HG02885 (cell line): ENCODE measurements at regions not wholly inside any gene's neighbourhood (a gene's known extent, or its start where the extent isn't known, plus 50 kb on each side); places are given as distances from the start of the nearest gene placed in this dataset.

Experiments used
- ATAC-seq: cut with Tn5 transposase; IDR thresholded peaks from one replicate; pipeline ENCODE4 v1.9.1; 2021; ENCODE audit warnings: mild to moderate bottlenecking; ENCODE audit not compliant: unreplicated experiment, poor library complexity

GRCh38 chr3:34973586-34973985, 665.7 kb upstream of the ARPP21 start:
- no peak for ATAC-seq

GRCh38 chr3:34983631-34984030, 655.7 kb upstream of the ARPP21 start:
- no peak for ATAC-seq

- no peak for ATAC-seq
These were observed 651.0 kb upstream of the ARPP21 start for GRCh38 chr3:34988296-34988695.

GRCh38 chr3:34995796-34996430, 643.4 kb upstream of the ARPP21 start:
- no peak for ATAC-seq

GRCh38 chr3:34998902-34999301, 640.4 kb upstream of the ARPP21 start:
- no peak for ATAC-seq

- no peak for ATAC-seq
These were observed 627.1 kb upstream of the ARPP21 start for GRCh38 chr3:35012214-35012613.

- ATAC-seq: no peak
These were observed 611.2 kb upstream of the ARPP21 start for GRCh38 chr3:35028157-35028556.

- ATAC-seq: no peak
These were observed 596.9 kb upstream of the ARPP21 start for GRCh38 chr3:35042210-35042991.

GRCh38 chr3:35043040-35043439, 596.3 kb upstream of the ARPP21 start:
- ATAC-seq: no peak

- ATAC-seq: no peak
These were observed 595.1 kb upstream of the ARPP21 start for GRCh38 chr3:35044190-35044589.

- ATAC-seq: no peak
These were observed 594.2 kb upstream of the ARPP21 start for GRCh38 chr3:35045118-35045517.

- ATAC-seq: no peak
These were observed 574.6 kb upstream of the ARPP21 start for GRCh38 chr3:35064761-35065160.

- no peak for ATAC-seq
These were observed 573.4 kb upstream of the ARPP21 start for GRCh38 chr3:35065891-35066290.

GRCh38 chr3:35067750-35068149, 571.6 kb upstream of the ARPP21 start:
- ATAC-seq: no peak

GRCh38 chr3:35070088-35070487, 569.2 kb upstream of the ARPP21 start:
- ATAC-seq: no peak

- no peak for ATAC-seq
These were observed 567.6 kb upstream of the ARPP21 start for GRCh38 chr3:35071772-35072171.

- ATAC-seq: no peak
These were observed 560.5 kb upstream of the ARPP21 start for GRCh38 chr3:35078780-35079179.

- no peak for ATAC-seq
These were observed 559.9 kb upstream of the ARPP21 start for GRCh38 chr3:35079403-35079802.

GRCh38 chr3:35081899-35082298, 557.4 kb upstream of the ARPP21 start:
- ATAC-seq: no peak

GRCh38 chr3:35088943-35089342, 550.4 kb upstream of the ARPP21 start:
- ATAC-seq: no peak

GRCh38 chr3:35114686-35115085, 524.6 kb upstream of the ARPP21 start:
- no peak for ATAC-seq

- no peak for ATAC-seq
These were observed 519.3 kb upstream of the ARPP21 start for GRCh38 chr3:35120026-35120425.
